K562 (cell line): ENCODE measurements at regions not wholly inside any gene's neighbourhood (a gene's known extent, or its start where the extent isn't known, plus 50 kb on each side); places are given as distances from the start of the nearest gene placed in this dataset.
A peak's percentile ranks its signal among the peaks of the same experiment; 100 is the strongest.

Source experiments
- ATAC-seq: fragments of 200-7000 bp; cut with Tn5 transposase; 3 replicates; pipeline ENCODE4 v1.9.1; 2020; ENCODE audit warnings: moderate library complexity
- BruUV-seq: library from RNA; stranded (reverse); fragments of 400-500 nt; replicated peaks from 2 replicates; lab custom pipeline; 2021; lab: Mats Ljungman, UMichigan
- CTCF ChIA-PET: fragments of 300-600 bp; formaldehyde crosslinking; extraction: SDS; loops from one replicate; lab custom pipeline; 2021; ENCODE audit warnings: low intra/inter-chr PET ratio; lab: Yijun Ruan, JAX
- POLR2A ChIA-PET: fragments of 300-600, 350-650 bp; sonication (Branson Sonifier 250); formaldehyde crosslinking; extraction: SDS; loops from one replicate; lab custom pipeline; 2021; ENCODE audit warnings: antibody characterized with exemption, inconsistent platforms; lab: Yijun Ruan, JAX
- DNase-seq, 4 experiments: peaks; one replicate each; pipeline versions ENCODE4 v3.0.0 to v3.0.0-alpha.2; 2011 to 2018; ENCODE audit warnings: low spot score in 3 of 4, mixed read lengths in 3 of 4; ENCODE audit errors: extremely low read depth in 1 of 4
- FAIRE-seq: peaks from 2 replicates; lab custom pipeline; 2011; peaks lifted over from hg19 to GRCh38; lab: Jason Lieb, UNC
- H2AFZ ChIP-seq: 2 replicates; pipeline ENCODE4 v1.6.0; 2011; ENCODE audit warnings: low read depth, low read length, control low read depth, inconsistent platforms
- H3K27ac ChIP-seq: fragments of 200-600 bp; 3 replicates; pipeline ENCODE4 v1.8.0; 2011; ENCODE audit warnings: low read depth, mild to moderate bottlenecking, control low read depth, inconsistent platforms, low read length, moderate library complexity, mixed read lengths; ENCODE audit errors: extremely low read depth
- H3K27me3 ChIP-seq, 2 experiments: fragments of 300-600 bp in 1 of 2; 2 replicates in 1 of 2; 3 replicates in 1 of 2; pipeline versions ENCODE4 v1.6.0 to v1.8.0; 2011; ENCODE audit warnings: inconsistent platforms in 2 of 2, low read length in 2 of 2, mild to moderate bottlenecking in 1 of 2, mixed read lengths in 1 of 2, moderate library complexity in 1 of 2; ENCODE audit not compliant: control insufficient read depth in 2 of 2, insufficient read depth in 2 of 2
- H3K36me3 ChIP-seq: fragments of 300-600 bp; 3 replicates; pipeline ENCODE4 v1.8.0; 2011; ENCODE audit warnings: mild to moderate bottlenecking, low read length, inconsistent platforms; ENCODE audit not compliant: control insufficient read depth, insufficient read depth
- H3K4me1 ChIP-seq, 2 experiments: fragments of 200-600 bp in 1 of 2; replicated peaks in 1 of 2; 2 replicates in 1 of 2; 3 replicates in 1 of 2; pipeline versions ENCODE4 v1.5.1 to v1.8.0; 2011; ENCODE audit warnings: inconsistent platforms in 2 of 2, low read length in 2 of 2, mild to moderate bottlenecking in 1 of 2, mixed read lengths in 1 of 2, moderate library complexity in 1 of 2; ENCODE audit not compliant: control insufficient read depth in 2 of 2, insufficient read depth in 2 of 2
- H3K4me2 ChIP-seq: 2 replicates; pipeline ENCODE4 v1.6.1; 2011; ENCODE audit warnings: low read length, control low read depth, inconsistent platforms, mixed read lengths; ENCODE audit not compliant: insufficient read depth
- H3K4me3 ChIP-seq: fragments of 200-600 bp; sonication (generic), shearing (Covaris generic); 2 replicates; pipeline ENCODE4 v1.5.1; 2016; ENCODE audit warnings: control low read depth, inconsistent platforms
- H3K79me2 ChIP-seq: fragments of 200-600 bp; 3 replicates; pipeline ENCODE4 v1.8.0; 2011; ENCODE audit warnings: low read length, inconsistent platforms; ENCODE audit not compliant: control insufficient read depth, insufficient read depth
- H3K9ac ChIP-seq, 2 experiments: 2 replicates each; pipeline versions ENCODE4 v1.6.0 to v1.6.1; 2011; ENCODE audit warnings: low read depth in 2 of 2, low read length in 2 of 2, control low read depth in 1 of 2, inconsistent platforms in 1 of 2, mild to moderate bottlenecking in 1 of 2, mixed read lengths in 1 of 2; ENCODE audit not compliant: insufficient read depth in 1 of 2
- H3K9me1 ChIP-seq: one replicate; pipeline ENCODE4 v1.6.0; 2011; ENCODE audit warnings: inconsistent platforms, mild to moderate bottlenecking, low read length, moderate library complexity; ENCODE audit not compliant: control insufficient read depth, insufficient read depth
- H3K9me3 ChIP-seq: replicated peaks from 2 replicates; pipeline ENCODE4 v1.5.1; 2011; ENCODE audit warnings: low read depth, low read length, inconsistent platforms; ENCODE audit not compliant: control insufficient read depth, insufficient read depth
- H4K20me1 ChIP-seq: replicated peaks from 2 replicates; pipeline ENCODE4 v1.6.1; 2011; ENCODE audit warnings: low read length, inconsistent platforms, mixed read lengths; ENCODE audit not compliant: control insufficient read depth, insufficient read depth
- CBX3 ChIP-seq, 2 experiments: IDR thresholded peaks; 1 replicate in 1 of 2; 2 replicates in 1 of 2; pipeline ENCODE4 v1.6.1; 2012; ENCODE audit warnings: inconsistent platforms in 2 of 2, low read length in 2 of 2, borderline replicate concordance in 1 of 2, control low read depth in 1 of 2
- POLR2B ChIP-seq: fragments of 450-650 bp; IDR thresholded peaks from 2 replicates; pipeline ENCODE4 v1.6.1; 2018; ENCODE audit warnings: low read depth; ENCODE audit not compliant: partially characterized antibody
- SMARCC2 ChIP-seq: fragments of 450-650 bp; IDR thresholded peaks from 2 replicates; pipeline ENCODE4 v1.6.1; 2017; ENCODE audit warnings: antibody characterized with exemption, moderate library complexity, mild to moderate bottlenecking, low read depth
- SP2 ChIP-seq: IDR thresholded peaks from 2 replicates; pipeline ENCODE4 v1.6.1; 2011; ENCODE audit warnings: mild to moderate bottlenecking, low read depth, low read length, moderate library complexity; ENCODE audit not compliant: poor library complexity, severe bottlenecking; ENCODE audit errors: extremely low read depth
- SREBF2 ChIP-seq: sonication (generic); formaldehyde crosslinking; IDR thresholded peaks from 2 replicates; pipeline ENCODE4 v1.4.0; 2020; ENCODE audit warnings: mild to moderate bottlenecking, missing genetic modification reagents
- TCFL5 ChIP-seq: fragments of 250-450 bp; sonication (Bioruptor Pico); conservative IDR thresholded peaks from 2 replicates; pipeline ENCODE4 v1.6.1; 2021; ENCODE audit warnings: mild to moderate bottlenecking, moderate library complexity, matching md5 sums
- WGBS: fragments of 100-300 bp; shearing (Covaris generic); methylation state at CpG from one replicate; pipeline ENCODE4 v1.1.6; 2016; ENCODE audit warnings: low coverage, mixed read lengths; ENCODE audit not compliant: insufficient coverage; ENCODE audit errors: missing lambda C conversion rate; 5-methylcytosine and 5-hydroxymethylcytosine counted together
- in situ Hi-C: fragments of 300-500 bp; cut with MboI; formaldehyde crosslinking; loops from 4 replicates; pipeline ENCODE4 v1.15.0; 2018; ENCODE audit warnings: inconsistent platforms, mixed read lengths
- intact Hi-C: fragments of 100-400 bp; cut with micrococcal nuclease; formaldehyde crosslinking; loops from 2 replicates; pipeline ENCODE4 v1.14.2; 2022
- TF ChIP-seq, protein P1 (sequence below): fragments of 450-650 bp; formaldehyde crosslinking; IDR thresholded peaks from 2 replicates; pipeline ENCODE4 v1.4.0; 2020; ENCODE audit warnings: mild to moderate bottlenecking, moderate library complexity
- TF ChIP-seq, protein P2 (sequence below): fragments of 150-350 bp; IDR thresholded peaks from 2 replicates; pipeline ENCODE4 v1.6.1; 2014; ENCODE audit warnings: low read depth, mild to moderate bottlenecking, low read length, borderline replicate concordance
- TF ChIP-seq, protein P3 (sequence below), 2 experiments: fragments of 450-650 bp; IDR thresholded peaks; 2 replicates each; pipeline ENCODE4 v1.6.1; 2016
- TF ChIP-seq, protein P4 (sequence below): IDR thresholded peaks from 2 replicates; pipeline ENCODE4 v1.6.1; 2012; ENCODE audit warnings: low read depth, low read length, improper control_type of control experiment, borderline replicate concordance
- TF ChIP-seq, protein P5 (sequence below), 2 experiments: IDR thresholded peaks; 2 replicates each; pipeline ENCODE4 v1.6.1; 2012; ENCODE audit warnings: improper control_type of control experiment in 2 of 2, low read depth in 2 of 2, low read length in 2 of 2, borderline replicate concordance in 1 of 2

DNA sequence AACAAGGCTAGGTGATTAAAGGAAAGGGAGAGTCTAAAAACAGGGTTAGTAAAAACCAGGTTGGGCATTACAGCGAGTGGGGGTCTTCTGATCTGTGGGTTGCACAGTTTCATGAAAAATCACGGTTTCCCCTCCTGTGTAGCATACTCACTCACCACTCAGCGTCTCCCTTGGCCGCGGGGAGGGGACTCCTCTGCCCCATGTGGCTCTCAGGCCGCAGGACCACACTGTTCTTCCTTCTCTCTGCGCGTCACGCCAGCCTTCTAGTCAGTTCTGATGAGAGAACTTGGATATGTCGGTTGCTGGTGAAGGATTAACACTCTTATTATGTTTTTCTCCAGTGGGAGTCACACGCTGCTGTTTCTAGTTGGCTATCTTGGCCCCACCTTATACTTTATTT, 254.6 kb upstream of the LRRC7 start:
- peak in 1 of 4 experiments; percentile 2 for DNase-seq
- H4K20me1 ChIP-seq = no peaks in the 10 kb centered on the region
- TF ChIP-seq, protein P1, sequence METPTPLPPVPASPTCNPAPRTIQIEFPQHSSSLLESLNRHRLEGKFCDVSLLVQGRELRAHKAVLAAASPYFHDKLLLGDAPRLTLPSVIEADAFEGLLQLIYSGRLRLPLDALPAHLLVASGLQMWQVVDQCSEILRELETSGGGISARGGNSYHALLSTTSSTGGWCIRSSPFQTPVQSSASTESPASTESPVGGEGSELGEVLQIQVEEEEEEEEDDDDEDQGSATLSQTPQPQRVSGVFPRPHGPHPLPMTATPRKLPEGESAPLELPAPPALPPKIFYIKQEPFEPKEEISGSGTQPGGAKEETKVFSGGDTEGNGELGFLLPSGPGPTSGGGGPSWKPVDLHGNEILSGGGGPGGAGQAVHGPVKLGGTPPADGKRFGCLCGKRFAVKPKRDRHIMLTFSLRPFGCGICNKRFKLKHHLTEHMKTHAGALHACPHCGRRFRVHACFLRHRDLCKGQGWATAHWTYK (CRISPR knock-in tag) = no peak
- TF ChIP-seq, protein P2, sequence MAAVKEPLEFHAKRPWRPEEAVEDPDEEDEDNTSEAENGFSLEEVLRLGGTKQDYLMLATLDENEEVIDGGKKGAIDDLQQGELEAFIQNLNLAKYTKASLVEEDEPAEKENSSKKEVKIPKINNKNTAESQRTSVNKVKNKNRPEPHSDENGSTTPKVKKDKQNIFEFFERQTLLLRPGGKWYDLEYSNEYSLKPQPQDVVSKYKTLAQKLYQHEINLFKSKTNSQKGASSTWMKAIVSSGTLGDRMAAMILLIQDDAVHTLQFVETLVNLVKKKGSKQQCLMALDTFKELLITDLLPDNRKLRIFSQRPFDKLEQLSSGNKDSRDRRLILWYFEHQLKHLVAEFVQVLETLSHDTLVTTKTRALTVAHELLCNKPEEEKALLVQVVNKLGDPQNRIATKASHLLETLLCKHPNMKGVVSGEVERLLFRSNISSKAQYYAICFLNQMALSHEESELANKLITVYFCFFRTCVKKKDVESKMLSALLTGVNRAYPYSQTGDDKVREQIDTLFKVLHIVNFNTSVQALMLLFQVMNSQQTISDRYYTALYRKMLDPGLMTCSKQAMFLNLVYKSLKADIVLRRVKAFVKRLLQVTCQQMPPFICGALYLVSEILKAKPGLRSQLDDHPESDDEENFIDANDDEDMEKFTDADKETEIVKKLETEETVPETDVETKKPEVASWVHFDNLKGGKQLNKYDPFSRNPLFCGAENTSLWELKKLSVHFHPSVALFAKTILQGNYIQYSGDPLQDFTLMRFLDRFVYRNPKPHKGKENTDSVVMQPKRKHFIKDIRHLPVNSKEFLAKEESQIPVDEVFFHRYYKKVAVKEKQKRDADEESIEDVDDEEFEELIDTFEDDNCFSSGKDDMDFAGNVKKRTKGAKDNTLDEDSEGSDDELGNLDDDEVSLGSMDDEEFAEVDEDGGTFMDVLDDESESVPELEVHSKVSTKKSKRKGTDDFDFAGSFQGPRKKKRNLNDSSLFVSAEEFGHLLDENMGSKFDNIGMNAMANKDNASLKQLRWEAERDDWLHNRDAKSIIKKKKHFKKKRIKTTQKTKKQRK = no peak
- TF ChIP-seq SMARCC2 (no peak), TCFL5 (CRISPR knock-in tag) (no peak), CBX3 (IDR thresholded peaks at IDR 0.05; ENCODE audit: borderline replicate concordance in 1 of 2, low read length in 2 of 2) (no peak), SP2 (no peak), POLR2B (no peak), SREBF2 (CRISPR knock-in tag) (no peak)
- TF ChIP-seq, protein P3, sequence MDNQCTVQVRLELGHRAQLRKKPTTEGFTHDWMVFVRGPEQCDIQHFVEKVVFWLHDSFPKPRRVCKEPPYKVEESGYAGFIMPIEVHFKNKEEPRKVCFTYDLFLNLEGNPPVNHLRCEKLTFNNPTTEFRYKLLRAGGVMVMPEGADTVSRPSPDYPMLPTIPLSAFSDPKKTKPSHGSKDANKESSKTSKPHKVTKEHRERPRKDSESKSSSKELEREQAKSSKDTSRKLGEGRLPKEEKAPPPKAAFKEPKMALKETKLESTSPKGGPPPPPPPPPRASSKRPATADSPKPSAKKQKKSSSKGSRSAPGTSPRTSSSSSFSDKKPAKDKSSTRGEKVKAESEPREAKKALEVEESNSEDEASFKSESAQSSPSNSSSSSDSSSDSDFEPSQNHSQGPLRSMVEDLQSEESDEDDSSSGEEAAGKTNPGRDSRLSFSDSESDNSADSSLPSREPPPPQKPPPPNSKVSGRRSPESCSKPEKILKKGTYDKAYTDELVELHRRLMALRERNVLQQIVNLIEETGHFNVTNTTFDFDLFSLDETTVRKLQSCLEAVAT (IDR thresholded peaks at IDR 0.05) = no peak
- TF ChIP-seq, protein P4, sequence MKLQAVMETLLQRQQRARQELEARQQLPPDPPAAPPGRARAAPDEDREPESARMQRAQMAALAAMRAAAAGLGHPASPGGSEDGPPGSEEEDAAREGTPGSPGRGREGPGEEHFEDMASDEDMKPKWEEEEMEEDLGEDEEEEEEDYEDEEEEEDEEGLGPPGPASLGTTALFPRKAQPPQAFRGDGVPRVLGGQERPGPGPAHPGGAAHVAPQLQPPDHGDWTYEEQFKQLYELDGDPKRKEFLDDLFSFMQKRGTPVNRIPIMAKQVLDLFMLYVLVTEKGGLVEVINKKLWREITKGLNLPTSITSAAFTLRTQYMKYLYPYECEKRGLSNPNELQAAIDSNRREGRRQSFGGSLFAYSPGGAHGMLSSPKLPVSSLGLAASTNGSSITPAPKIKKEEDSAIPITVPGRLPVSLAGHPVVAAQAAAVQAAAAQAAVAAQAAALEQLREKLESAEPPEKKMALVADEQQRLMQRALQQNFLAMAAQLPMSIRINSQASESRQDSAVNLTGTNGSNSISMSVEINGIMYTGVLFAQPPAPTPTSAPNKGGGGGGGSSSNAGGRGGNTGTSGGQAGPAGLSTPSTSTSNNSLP = no peak
- TF ChIP-seq, protein P5, sequence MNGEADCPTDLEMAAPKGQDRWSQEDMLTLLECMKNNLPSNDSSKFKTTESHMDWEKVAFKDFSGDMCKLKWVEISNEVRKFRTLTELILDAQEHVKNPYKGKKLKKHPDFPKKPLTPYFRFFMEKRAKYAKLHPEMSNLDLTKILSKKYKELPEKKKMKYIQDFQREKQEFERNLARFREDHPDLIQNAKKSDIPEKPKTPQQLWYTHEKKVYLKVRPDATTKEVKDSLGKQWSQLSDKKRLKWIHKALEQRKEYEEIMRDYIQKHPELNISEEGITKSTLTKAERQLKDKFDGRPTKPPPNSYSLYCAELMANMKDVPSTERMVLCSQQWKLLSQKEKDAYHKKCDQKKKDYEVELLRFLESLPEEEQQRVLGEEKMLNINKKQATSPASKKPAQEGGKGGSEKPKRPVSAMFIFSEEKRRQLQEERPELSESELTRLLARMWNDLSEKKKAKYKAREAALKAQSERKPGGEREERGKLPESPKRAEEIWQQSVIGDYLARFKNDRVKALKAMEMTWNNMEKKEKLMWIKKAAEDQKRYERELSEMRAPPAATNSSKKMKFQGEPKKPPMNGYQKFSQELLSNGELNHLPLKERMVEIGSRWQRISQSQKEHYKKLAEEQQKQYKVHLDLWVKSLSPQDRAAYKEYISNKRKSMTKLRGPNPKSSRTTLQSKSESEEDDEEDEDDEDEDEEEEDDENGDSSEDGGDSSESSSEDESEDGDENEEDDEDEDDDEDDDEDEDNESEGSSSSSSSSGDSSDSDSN (IDR thresholded peaks at IDR 0.05; ENCODE audit: borderline replicate concordance in 1 of 2, low read depth in 2 of 2, low read length in 2 of 2) = no peak
- TF ChIP-seq, all 486 proteins: peak for 0
- ChIA-PET CTCF (no interaction called here), POLR2A (no interaction called here)
- Histone ChIP-seq H2AFZ (no peak overlapping the region), H3K9me3 (no peaks in the 10 kb centered on the region), H3K36me3 (no peaks in the 10 kb centered on the region), H3K4me1 (no peaks in the 10 kb centered on the region), H3K27me3 (no peaks in the 10 kb centered on the region), H3K79me2 (no peaks in the 10 kb centered on the region), H3K4me2 (no peak overlapping the region), H3K9me1 (no peaks in the 10 kb centered on the region), H3K4me3 (no peak overlapping the region), H3K9ac (no peak overlapping the region), H3K27ac (no peak overlapping the region)
- in situ Hi-C loops (no loop called here), intact Hi-C loops (no loop called here)
- no peak for FAIRE-seq
- no TSS peak for BruUV-seq
- 3% methylated on average over 11 of the region's 11 CpGs for WGBS
- ATAC-seq = peak; percentile 41; the same call in 1 of the 3 replicates
